ENCODE measurements at regions not wholly inside any gene's neighbourhood (a gene's known extent, or its start where the extent isn't known, plus 50 kb on each side); places are given as distances from the start of the nearest gene placed in this dataset.

- Mint-ChIP-seq H3K4me3 (no peak overlapping the region), H3K4me1 (no peaks in the 10 kb centered on the region), H3K36me3 (no peaks in the 10 kb centered on the region), H3K27ac (peak overlapping the region in 1 of 3 donors; percentile 2), H3K27me3 (no peaks in the 10 kb centered on the region), H3K9me3 (peaks cover 0 to 5% (median 2%) of the 10 kb centered on the region in 7 donors)
- H3K27me3 ChIP-seq (ENCODE audit: control insufficient read depth, insufficient read depth, low read length): no peaks in the 10 kb centered on the region
- H3K36me3 ChIP-seq (ENCODE audit: control insufficient read depth, insufficient read depth, low read length): no peaks in the 10 kb centered on the region
- no peak for ATAC-seq (ENCODE audit: low read depth in 2 of 2)
- DNase-seq: no peak
- no peak overlapping the region for H3K27ac ChIP-seq (ENCODE audit: insufficient read depth, low read length, poor library complexity, severe bottlenecking)
- no peaks in the 10 kb centered on the region for H3K9me3 ChIP-seq (ENCODE audit: control insufficient read depth in 2 of 2, low read length in 2 of 2)
- no peak overlapping the region for H3K4me3 ChIP-seq (ENCODE audit: low read depth, low read length)
- H3K4me1 ChIP-seq (ENCODE audit: control insufficient read depth, insufficient read depth, low read length, poor library complexity, severe bottlenecking): no peaks in the 10 kb centered on the region
These were observed 196.0 kb upstream of the TMEM72 start for GRCh38 chr10:44715136-44715535.

GRCh38 chr10:44716470-44717015 is 194.6 kb upstream of the TMEM72 start:
- no peaks in the 10 kb centered on the region for H3K4me1 Mint-ChIP-seq
- H3K4me3 Mint-ChIP-seq: no peak overlapping the region

GRCh38 chr10:44723082-44723481 is 188.1 kb upstream of the TMEM72 start:
- H3K4me1 ChIP-seq (ENCODE audit: control insufficient read depth, insufficient read depth, low read length, poor library complexity, severe bottlenecking): no peaks in the 10 kb centered on the region
- Mint-ChIP-seq H3K4me1 (no peaks in the 10 kb centered on the region), H3K27ac (no peak overlapping the region), H3K27me3 (no peaks in the 10 kb centered on the region), H3K4me3 (no peak overlapping the region), H3K36me3 (no peaks in the 10 kb centered on the region), H3K9me3 (peaks cover 0 to 5% (median 4%) of the 10 kb centered on the region in 7 donors)
- H3K27me3 ChIP-seq (ENCODE audit: control insufficient read depth, insufficient read depth, low read length): no peaks in the 10 kb centered on the region
- ATAC-seq (ENCODE audit: low read depth in 2 of 2) (no peak), DNase-seq (no peak)
- H3K4me3 ChIP-seq (ENCODE audit: low read depth, low read length): no peak overlapping the region
- no peak overlapping the region for H3K27ac ChIP-seq (ENCODE audit: insufficient read depth, low read length, poor library complexity, severe bottlenecking)
- no peaks in the 10 kb centered on the region for H3K9me3 ChIP-seq (ENCODE audit: control insufficient read depth in 2 of 2, low read length in 2 of 2)
- no peaks in the 10 kb centered on the region for H3K36me3 ChIP-seq (ENCODE audit: control insufficient read depth, insufficient read depth, low read length)

More at GRCh38 chr10:44716470-44717015, 194.6 kb upstream of the TMEM72 start:
- Mint-ChIP-seq H3K27me3 (no peaks in the 10 kb centered on the region), H3K36me3 (no peaks in the 10 kb centered on the region), H3K27ac (no peak overlapping the region), H3K9me3 (peaks cover 0 to 5% (median 2%) of the 10 kb centered on the region in 7 donors)
- Histone ChIP-seq H3K36me3 (ENCODE audit: control insufficient read depth, insufficient read depth, low read length) (no peaks in the 10 kb centered on the region), H3K4me1 (ENCODE audit: control insufficient read depth, insufficient read depth, low read length, poor library complexity, severe bottlenecking) (no peaks in the 10 kb centered on the region), H3K27ac (ENCODE audit: insufficient read depth, low read length, poor library complexity, severe bottlenecking) (no peak overlapping the region), H3K27me3 (ENCODE audit: control insufficient read depth, insufficient read depth, low read length) (no peaks in the 10 kb centered on the region), H3K9me3 (ENCODE audit: control insufficient read depth in 2 of 2, low read length in 2 of 2) (no peaks in the 10 kb centered on the region), H3K4me3 (ENCODE audit: low read depth, low read length) (no peak overlapping the region)
- DNase-seq (no peak), ATAC-seq (ENCODE audit: low read depth in 2 of 2) (no peak)

GRCh38 chr10:44723619-44724325 is 187.4 kb upstream of the TMEM72 start:
- Histone ChIP-seq H3K9me3 (ENCODE audit: control insufficient read depth in 2 of 2, low read length in 2 of 2) (no peaks in the 10 kb centered on the region), H3K36me3 (ENCODE audit: control insufficient read depth, insufficient read depth, low read length) (no peaks in the 10 kb centered on the region), H3K27me3 (ENCODE audit: control insufficient read depth, insufficient read depth, low read length) (no peaks in the 10 kb centered on the region), H3K4me3 (ENCODE audit: low read depth, low read length) (no peak overlapping the region), H3K27ac (ENCODE audit: insufficient read depth, low read length, poor library complexity, severe bottlenecking) (no peak overlapping the region), H3K4me1 (ENCODE audit: control insufficient read depth, insufficient read depth, low read length, poor library complexity, severe bottlenecking) (no peaks in the 10 kb centered on the region)
- Mint-ChIP-seq H3K9me3 (peaks cover 0 to 5% (median 2%) of the 10 kb centered on the region in 7 donors), H3K4me3 (no peak overlapping the region), H3K4me1 (no peaks in the 10 kb centered on the region), H3K36me3 (no peaks in the 10 kb centered on the region), H3K27me3 (no peaks in the 10 kb centered on the region), H3K27ac (no peak overlapping the region)
- ATAC-seq (ENCODE audit: low read depth in 2 of 2) (no peak), DNase-seq (no peak)

- no peak for DNase-seq
- H3K36me3 Mint-ChIP-seq: no peaks in the 10 kb centered on the region
- Histone ChIP-seq H3K27me3 (ENCODE audit: control insufficient read depth, insufficient read depth, low read length) (no peaks in the 10 kb centered on the region), H3K36me3 (ENCODE audit: control insufficient read depth, insufficient read depth, low read length) (no peaks in the 10 kb centered on the region), H3K4me3 (ENCODE audit: low read depth, low read length) (no peak overlapping the region), H3K9me3 (ENCODE audit: control insufficient read depth in 2 of 2, low read length in 2 of 2) (no peaks in the 10 kb centered on the region), H3K27ac (ENCODE audit: insufficient read depth, low read length, poor library complexity, severe bottlenecking) (no peak overlapping the region), H3K4me1 (ENCODE audit: control insufficient read depth, insufficient read depth, low read length, poor library complexity, severe bottlenecking) (no peaks in the 10 kb centered on the region)
- peaks cover 0 to 7% (median 2%) of the 10 kb centered on the region in 7 donors for H3K9me3 Mint-ChIP-seq
- no peak overlapping the region for H3K4me3 Mint-ChIP-seq
- no peak for ATAC-seq (ENCODE audit: low read depth in 2 of 2)
- no peaks in the 10 kb centered on the region for H3K27me3 Mint-ChIP-seq
- no peaks in the 10 kb centered on the region for H3K4me1 Mint-ChIP-seq
- no peak overlapping the region for H3K27ac Mint-ChIP-seq
These were observed 186.5 kb upstream of the TMEM72 start for GRCh38 chr10:44724415-44725174.

GRCh38 chr10:44725404-44725803 is 185.7 kb upstream of the TMEM72 start:
- no peak for ATAC-seq (ENCODE audit: low read depth in 2 of 2)
- H3K4me3 Mint-ChIP-seq: no peak overlapping the region
- no peaks in the 10 kb centered on the region for H3K4me1 Mint-ChIP-seq

GRCh38 chr10:44731283-44731682 is 179.9 kb upstream of the TMEM72 start:
- no peak overlapping the region for H3K27ac ChIP-seq (ENCODE audit: insufficient read depth, low read length, poor library complexity, severe bottlenecking)
- no peak overlapping the region for H3K4me3 ChIP-seq (ENCODE audit: low read depth, low read length)
- H3K4me1 ChIP-seq (ENCODE audit: control insufficient read depth, insufficient read depth, low read length, poor library complexity, severe bottlenecking): no peaks in the 10 kb centered on the region
- Mint-ChIP-seq H3K4me1 (no peaks in the 10 kb centered on the region), H3K27ac (no peak overlapping the region), H3K27me3 (no peaks in the 10 kb centered on the region), H3K36me3 (no peaks in the 10 kb centered on the region), H3K4me3 (no peak overlapping the region), H3K9me3 (peaks cover 0 to 10% (median 2%) of the 10 kb centered on the region in 7 donors)
- no peaks in the 10 kb centered on the region for H3K27me3 ChIP-seq (ENCODE audit: control insufficient read depth, insufficient read depth, low read length)
- peaks cover 0 to 4% of the 10 kb centered on the region in 2 experiments for H3K9me3 ChIP-seq (ENCODE audit: control insufficient read depth in 2 of 2, low read length in 2 of 2)
- no peak for ATAC-seq (ENCODE audit: low read depth in 2 of 2)
- DNase-seq: no peak
- no peaks in the 10 kb centered on the region for H3K36me3 ChIP-seq (ENCODE audit: control insufficient read depth, insufficient read depth, low read length)

More at GRCh38 chr10:44725404-44725803, 185.7 kb upstream of the TMEM72 start:
- no peaks in the 10 kb centered on the region for H3K36me3 ChIP-seq (ENCODE audit: control insufficient read depth, insufficient read depth, low read length)
- no peaks in the 10 kb centered on the region for H3K4me1 ChIP-seq (ENCODE audit: control insufficient read depth, insufficient read depth, low read length, poor library complexity, severe bottlenecking)
- H3K9me3 Mint-ChIP-seq: peaks cover 1 to 11% (median 3%) of the 10 kb centered on the region in 7 donors
- no peaks in the 10 kb centered on the region for H3K27me3 ChIP-seq (ENCODE audit: control insufficient read depth, insufficient read depth, low read length)
- H3K4me3 ChIP-seq (ENCODE audit: low read depth, low read length): no peak overlapping the region
- no peak overlapping the region for H3K27ac ChIP-seq (ENCODE audit: insufficient read depth, low read length, poor library complexity, severe bottlenecking)
- no peak for DNase-seq
- H3K27me3 Mint-ChIP-seq: no peaks in the 10 kb centered on the region
- no peaks in the 10 kb centered on the region for H3K9me3 ChIP-seq (ENCODE audit: control insufficient read depth in 2 of 2, low read length in 2 of 2)
- H3K36me3 Mint-ChIP-seq: no peaks in the 10 kb centered on the region
- no peak overlapping the region for H3K27ac Mint-ChIP-seq

Measured in CD4-positive, CD25-positive, alpha-beta regulatory T cell (primary cell).